HG03196 (cell line): ENCODE measurements at regions not wholly inside any gene's neighbourhood (a gene's known extent, or its start where the extent isn't known, plus 50 kb on each side); places are given as distances from the start of the nearest gene placed in this dataset.
"Not testable (repeated sequence)": the region's sequence is repeated elsewhere in the genome, so short reads cannot be mapped to it uniquely, and the experiment has no call there.

Source experiments
- ATAC-seq: cut with Tn5 transposase; IDR thresholded peaks from one replicate; pipeline ENCODE4 v1.9.1; 2021; ENCODE audit not compliant: unreplicated experiment

DNA sequence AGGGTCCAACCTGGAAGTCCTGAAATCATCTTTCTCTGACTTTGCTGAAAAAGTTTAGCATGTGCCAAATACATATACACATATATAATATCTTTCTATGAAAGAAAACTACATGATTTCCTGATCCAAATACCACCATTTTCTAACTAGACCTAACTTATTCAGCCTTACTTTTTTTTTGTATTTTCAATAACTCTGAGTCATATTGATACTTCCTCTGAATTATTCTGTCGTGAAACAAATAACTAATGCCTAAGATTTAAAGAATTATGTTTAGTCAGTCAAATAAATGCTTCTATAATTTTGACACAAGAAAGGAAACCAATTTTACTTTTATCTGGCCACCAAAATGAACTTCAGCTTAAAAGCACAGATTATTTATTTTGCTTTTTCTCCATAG, 760.2 kb upstream of the GBE1 start:
- ATAC-seq = no peak

DNA sequence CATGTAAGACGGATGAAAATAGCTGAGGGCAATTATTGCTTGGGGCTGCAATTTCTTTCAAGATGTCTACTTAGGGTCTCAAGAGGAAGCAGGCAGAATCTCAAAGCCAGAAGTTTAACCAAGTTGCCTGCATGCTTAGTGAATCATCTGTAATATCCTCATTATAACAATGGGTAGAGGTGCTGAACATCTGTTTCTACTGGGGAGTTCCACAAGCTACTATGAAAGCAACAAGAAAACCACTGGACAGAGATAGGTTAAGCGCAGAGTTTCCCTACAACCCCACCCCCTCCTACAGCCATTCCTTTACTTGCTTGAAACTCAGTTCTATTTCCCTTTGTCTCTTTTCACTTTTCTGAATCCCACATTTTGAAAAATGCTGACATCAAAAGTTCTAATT, 759.4 kb upstream of the GBE1 start:
- no peak for ATAC-seq

DNA sequence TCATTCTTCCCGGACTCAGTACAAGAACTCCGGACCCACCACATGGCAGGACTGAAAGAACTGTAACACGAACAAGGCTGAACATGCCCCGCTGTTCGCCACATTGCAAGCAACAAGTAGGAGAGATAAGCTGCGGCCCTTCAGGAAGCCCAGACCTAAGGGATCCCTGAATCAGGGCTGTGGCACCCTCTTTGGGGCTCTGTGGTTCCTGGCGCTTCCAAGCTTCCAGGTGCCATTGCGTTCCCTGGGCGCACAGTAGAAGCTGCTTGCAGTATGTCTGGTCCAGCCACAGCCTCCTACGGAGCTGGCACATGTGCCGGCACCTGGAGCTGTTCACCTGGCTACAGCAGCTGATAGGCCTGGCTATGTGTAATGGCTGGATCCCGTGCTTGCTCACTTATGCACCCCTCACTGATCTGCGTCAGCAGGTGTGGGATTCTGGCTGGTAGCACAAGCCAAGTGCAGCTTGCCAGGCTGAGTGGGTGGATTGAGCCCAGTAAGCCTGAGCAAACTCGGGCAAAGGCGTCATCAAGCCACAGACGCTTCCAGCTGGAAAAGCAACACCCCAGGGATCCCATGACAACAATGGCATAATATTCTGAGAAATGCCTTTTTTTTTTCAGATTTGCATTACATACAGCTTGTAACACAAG, 748.6 kb upstream of the GBE1 start:
- no peak for ATAC-seq

DNA sequence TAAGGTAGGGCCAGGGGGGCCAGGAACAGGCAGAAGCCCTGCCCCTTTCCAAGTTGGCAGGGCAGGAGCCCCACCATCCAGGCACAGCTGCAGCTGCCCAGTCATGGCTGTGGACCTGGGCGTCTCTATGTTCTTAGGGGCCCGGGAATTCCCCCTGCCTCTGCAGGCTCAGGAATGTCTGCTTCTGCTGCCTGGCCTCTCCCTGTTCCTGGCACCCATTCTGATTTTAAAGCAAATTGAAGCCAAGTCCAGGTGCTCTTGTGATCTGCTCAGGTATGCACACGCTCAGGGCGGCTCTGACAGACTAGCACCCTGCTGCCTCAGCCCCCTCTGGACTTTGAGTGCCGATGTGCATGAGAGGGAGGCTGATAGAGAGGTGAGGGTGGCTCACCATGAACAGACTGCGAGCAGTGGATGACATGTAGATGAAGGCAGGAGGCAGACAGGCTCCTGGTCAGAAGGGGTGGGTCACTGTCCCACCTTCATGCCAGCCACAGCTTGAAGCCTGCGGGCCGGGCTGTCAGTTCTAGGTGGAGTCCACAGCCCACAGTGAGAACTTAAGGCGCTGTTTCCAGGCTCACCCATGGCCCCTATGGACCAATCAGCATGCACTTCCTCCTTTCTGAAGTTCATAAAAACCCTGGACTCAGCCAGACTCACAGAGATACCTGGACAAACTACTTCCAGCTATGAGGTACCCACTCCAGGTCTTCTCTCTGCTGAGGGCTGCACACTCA, 747.8 kb upstream of the GBE1 start:
- no peak for ATAC-seq

DNA sequence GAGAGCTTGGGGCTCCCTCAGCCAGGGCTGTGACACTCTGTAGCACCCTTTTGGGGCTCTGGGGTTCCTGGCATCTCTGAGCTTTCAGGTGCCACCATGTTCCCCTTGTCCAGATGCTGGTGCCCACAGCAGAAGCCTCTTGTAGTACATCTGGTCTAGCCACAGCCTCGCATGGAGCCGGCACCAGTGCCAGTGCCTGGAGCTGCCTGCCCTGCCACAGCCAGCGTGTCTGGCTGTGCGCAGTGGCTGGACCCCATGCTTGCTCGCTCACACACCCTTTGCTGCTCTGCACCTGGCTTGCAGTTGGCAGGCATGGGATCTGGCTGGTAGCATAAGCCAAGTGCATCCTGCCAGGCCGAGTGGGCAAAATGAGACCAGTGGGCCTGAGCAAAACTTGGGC, 744.8 kb upstream of the GBE1 start:
- ATAC-seq = no peak

DNA sequence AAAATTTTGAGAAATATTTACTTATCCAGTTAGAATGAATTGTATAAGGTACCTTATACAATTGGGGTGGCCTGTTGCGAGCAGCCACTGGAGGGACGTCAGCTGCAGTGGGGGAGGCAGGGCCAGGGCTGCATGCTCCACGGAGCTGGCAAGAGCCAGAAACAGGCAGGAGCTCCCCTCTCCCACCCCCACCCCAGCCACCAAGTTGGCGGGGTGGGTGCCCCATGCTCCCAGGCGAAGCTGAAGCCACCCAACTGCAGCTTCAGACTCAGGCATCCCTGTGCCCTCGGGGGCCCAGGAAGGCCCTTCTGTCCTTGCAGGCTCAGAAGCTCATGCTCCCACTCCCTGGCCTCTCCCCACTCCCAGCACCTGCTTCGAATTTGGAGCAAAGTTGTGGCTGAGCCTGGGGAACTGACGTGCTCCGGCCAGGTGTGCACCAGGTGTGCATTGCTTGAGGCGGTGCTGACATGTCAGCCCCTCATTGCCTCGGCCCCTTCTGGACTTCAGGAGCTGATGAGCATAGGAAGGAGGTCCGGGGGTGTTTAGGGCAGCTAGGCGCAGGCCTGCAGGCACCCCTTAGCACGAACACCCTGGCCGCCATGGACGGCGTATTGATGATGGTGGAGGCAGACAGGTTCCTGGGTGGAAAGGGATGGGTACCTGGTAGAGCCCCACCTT, 743.8 kb upstream of the GBE1 start:
- no peak for ATAC-seq

DNA sequence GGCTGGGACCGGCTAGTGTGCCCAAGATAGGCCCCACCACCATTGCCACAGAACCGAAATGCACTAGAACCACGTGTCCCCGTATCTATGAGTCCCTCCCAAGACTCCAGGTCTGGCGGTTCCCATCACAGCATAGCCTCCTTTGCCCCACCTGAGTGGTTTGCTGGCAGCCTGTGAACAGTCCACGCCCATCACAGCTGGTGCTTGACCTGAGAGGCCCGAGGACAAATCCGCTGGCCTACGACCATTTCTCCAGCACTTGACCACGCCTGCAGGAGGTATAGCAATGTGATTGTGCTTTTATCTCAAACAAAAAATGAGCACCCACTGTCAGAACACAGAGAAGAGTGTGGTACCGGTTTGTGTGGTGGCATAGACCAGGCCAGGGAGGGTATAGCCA, 736.7 kb upstream of the GBE1 start:
- ATAC-seq = no peak

DNA sequence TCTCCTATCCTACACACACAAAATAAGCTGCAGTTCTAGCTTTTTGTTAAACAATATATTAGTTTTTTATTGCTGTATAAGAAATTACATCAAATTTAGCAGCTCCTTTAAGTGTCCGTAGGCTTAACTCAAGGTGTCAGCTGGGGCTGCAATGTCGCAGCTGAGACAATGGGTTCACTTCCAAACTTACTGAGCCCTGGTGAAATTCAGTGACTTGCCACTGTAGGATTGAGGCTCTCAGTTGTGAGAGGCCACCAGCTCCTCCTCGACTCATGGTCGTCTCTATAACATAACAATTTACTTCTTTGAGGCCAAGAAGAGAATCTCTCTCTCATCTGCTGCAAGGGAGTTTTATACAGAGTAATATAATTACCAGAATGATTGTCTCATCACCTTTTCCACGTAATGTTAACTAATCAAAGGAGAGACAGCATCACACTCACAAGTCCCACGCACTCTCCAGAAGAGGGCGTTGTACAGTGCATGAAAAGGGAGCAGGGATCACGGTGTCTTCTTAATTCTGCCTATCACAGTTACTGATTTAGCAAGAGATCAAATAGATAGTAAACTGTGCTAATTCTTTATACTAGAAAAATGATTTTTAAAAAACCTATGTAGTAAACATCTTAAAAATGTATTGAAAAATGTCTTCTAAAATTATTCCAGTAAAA, 735.6 kb upstream of the GBE1 start:
- ATAC-seq = no peak

DNA sequence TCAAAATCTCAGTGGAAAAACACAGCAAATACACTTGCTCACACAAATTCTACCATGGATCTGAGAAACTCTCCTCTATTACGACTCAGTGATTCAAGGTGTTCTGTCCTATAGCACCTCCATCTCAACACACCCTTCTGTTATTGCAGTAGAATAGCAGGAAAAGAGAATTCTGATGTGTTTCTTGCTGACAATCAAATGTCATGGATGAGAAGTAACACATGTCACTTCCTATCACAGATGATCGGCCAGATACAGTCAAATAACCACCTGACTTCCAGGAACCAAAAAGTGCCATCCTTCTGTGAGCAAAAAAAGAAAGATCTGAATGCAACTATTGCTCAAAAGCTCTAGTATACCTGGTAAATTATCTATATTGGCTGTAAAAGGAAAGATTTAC, 734.2 kb upstream of the GBE1 start:
- ATAC-seq = no peak

DNA sequence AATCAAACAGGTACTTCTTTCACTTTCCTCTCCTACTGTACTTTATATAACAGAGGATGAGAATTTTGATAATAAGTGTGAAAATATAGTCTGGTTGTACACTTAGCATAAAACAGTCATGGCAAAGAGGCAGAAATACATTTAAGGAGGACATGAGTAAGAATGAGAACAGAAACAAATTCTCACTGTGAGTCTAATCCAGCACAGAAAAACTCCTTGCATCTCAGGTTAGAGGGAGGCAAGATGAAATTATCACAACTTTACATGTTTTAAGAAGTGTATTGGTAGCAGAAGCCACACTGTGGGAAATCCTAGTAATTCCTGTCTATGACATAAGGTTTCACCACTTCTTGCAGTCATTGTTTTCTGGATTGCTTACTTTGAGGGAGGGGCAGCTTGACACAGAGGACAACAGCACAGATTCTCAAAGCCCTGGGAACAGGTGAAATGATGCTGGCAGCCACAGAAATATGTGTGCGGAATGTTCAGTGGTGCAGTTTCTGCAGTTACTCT, 733.6 kb upstream of the GBE1 start:
- no peak for ATAC-seq

DNA sequence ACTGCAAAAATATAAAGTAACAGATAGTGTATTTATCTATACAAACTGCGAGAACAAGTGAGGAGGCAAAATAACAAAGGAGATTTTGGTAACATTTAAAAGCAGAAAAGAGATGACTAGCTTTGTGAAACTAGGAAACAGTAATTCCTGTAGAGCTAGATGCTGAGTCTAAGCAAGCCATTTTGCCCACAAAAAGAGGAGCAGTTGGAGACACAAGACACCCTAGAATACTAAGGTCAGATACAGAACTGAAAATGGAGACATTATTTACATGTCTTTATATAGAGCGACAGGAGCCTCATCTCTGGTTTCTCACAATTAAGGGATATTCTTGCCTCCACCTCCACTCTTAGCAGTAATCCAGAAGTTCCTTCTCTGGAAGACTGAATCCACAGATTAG, 732.4 kb upstream of the GBE1 start:
- no peak for ATAC-seq

DNA sequence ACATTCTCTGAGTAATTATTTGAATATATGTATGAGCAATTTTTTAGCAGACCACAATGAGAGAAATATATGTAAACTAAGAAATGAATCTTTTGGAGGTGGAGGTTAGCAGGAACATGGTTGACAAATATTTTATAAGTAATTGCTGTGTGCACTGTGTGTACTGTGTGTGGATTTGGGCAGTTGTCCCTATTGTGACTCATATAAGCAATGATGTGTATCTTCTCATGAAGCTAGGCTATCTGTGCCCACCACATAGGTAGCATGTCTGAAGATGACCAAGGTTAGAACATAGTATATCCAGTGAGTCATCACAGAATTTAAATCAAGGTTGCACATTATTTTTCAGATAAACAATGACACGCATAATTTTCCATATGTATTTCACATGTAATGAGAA, 713.9 kb upstream of the GBE1 start:
- no peak for ATAC-seq

DNA sequence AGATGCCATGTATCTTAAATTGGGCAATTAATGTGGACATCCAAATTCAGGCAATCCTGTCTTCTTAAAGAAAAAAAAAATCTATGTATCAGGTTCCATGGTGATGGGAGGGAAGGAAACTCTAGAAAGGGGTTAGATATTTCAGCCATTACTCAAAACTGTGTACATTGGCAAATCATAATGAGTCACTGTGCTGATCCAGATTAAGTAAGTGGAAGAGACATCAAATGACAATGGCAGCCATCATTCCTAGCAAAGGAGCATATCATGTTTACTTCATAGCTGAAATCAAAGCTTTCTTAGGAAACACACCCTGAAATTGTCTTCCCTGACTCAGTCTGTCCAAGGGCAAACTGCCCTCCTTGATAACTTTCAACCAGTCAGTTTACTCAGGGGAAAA, 713.3 kb upstream of the GBE1 start:
- ATAC-seq = no peak

DNA sequence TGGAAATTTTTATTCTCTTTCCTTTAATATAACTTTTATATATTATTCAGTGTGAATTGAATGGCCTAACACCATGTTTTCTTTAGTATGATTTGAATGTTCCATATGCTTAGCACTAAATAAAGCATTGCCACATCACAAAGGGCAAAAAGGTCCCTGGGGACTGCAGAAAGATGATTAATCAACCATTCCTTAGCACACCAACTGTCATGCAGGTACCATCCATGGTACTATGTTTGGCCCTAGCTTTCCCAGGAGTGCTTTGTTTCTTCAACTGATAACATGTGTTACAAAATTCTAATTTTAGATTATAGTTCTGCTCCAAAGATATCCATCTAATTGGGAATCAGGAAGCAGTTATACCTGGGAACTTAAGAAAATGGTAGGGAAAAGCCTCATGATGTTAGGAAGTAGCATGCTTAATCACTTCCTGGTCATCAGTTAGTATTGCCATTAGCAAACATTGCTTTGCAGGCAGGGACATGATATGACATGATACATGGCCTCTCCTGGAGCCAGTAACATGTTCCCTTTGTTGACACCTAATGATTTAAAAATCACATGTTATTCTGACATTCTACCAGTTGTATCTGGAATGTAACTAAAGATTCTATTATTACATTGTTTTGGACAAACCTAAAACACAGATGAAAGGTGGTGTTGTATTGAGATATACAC, 712.6 kb upstream of the GBE1 start:
- ATAC-seq = no peak

DNA sequence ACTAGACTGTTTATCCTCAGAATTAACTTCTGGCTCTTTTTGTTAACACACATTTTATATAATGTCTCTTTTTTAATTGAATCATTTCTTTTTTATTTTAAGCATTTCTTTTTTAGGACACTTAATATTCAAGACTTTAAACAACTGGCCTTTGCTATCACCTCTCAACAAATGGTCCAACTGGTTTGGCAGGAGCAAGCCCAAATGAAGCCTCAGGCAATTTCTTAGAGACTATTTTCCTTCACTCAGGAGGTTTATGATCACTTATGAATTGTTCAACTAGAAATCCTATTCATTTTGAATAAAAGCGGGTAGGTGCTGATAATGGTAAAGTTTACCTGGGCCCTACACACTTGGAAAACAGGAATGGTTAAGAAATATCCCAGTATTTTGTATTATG, 705.6 kb upstream of the GBE1 start:
- ATAC-seq = no peak

DNA sequence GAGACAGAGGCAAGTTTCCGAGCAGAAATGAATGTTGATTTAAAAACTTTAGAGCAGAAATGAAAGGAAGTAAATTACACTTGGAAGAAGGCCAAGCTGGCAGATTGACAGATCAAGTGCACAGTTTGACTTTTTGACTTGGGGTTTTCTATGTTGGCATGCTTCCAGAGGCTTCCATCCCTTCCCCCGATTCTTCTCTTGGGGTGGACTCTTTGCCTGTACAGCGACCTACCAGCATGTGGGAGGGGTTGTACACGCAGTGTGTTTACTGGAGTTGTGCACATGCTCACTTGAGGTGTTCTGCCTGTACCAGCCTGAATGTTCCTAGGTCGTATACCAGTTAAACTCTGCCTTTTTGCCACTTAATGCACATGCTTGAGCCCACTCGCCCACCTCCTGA, 701.5 kb upstream of the GBE1 start:
- no peak for ATAC-seq

DNA sequence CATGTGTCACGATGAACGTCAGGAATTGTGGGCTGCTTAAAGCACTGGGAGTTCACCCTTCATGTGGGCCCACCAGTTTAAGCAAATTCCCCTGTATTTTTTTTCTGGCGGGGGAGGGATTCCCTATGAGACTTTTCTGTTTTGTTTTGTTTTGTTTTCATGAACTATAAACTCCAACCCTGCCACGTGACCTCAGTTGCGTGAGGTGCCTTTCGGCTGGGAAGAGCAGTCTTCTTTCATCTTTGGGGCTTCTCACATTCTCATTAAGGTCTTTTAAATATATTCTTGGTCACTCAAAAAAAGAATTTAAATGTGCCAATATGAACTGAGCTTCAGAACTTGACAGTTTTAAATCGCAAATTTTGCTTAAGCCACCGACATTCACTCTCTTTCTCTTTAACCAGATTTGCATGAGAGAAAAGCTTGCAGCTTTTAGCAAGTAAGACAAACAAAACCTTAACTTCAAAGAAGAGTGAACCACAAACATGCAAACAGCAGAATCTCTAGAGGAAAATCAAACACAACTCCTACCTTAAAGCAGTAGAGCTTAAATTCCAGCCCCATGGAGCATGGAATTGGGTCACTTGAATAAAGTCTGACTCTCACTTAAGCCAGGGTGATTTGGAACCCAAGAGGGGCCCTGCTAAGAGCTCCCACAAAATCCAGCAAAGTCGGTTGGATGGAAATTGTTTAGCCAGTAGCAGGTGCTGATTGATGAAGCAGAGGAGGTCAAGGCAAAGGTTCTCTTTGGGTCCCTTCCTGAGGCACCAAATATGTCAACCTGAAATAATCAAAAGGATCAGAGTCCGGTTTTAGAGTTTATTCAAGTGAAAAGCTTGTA, 699.8 kb upstream of the GBE1 start:
- ATAC-seq = no peak

DNA sequence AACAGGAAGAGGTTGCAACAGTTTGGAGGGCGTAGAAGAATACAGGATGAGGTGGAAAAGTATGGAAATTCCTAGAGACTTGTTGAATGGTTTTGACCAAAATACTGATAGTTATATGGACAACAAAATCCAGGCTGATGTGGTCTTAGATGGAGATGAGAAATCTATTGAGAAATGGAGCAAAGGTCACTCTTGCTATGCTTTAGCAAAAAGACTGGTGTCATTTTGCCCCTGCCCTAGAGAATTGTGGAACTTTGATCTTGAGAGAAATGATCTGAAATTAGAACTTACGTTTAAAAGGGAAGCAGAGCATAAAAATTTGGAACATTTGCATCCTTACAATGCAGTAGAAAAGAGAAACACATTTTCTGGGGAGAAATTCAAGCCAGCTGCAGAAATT, 686.9 kb upstream of the GBE1 start:
- no peak for ATAC-seq

DNA sequence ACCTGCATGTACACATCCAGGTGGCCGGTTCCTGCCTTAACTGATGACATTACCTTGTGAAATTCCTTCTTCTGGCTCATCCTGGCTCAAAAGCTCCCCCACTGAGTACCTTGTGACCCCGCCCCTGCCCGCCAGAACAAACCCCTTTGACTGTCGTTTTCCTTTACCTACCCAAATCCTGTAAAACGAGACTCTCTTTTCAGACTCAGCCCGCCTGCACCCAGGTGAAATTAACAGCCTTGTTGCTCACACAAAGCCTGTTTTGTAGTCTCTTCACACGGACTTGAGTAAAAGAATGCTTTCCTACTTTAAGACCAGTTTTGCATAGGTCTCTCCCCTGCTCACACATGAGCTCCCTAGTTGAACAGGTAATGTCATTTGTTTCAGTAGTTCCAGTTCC, 667.4 kb upstream of the GBE1 start:
- ATAC-seq = not testable (repeated sequence)

DNA sequence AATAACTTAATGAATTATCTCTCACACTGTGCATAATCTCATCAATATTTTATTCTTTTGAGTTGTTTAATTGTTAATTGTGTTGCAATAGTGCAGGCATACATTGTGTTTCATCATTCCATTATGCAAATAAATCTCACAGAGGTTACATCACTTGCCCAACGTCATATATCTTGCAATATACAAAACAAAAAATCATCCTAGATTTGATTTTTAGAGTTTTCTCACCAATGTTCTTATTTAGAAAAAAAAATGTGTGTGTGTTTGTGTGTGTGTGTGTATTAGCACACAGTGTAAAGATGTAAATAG, 662.5 kb upstream of the GBE1 start:
- no peak for ATAC-seq
